ENCODE measurements at regions not wholly inside any gene's neighbourhood (a gene's known extent, or its start where the extent isn't known, plus 50 kb on each side); places are given as distances from the start of the nearest gene placed in this dataset.
A peak's percentile ranks its signal among the peaks of the same experiment; 100 is the strongest.

GRCh38 chr10:91335147-91335546 is 75.0 kb upstream of the HECTD2 start:
- Histone ChIP-seq H3K79me2 (ENCODE audit: control insufficient read depth, insufficient read depth, low read length) (no peaks in the 10 kb centered on the region), H3K9ac (ENCODE audit: insufficient read depth, low read length) (no peak overlapping the region), H3K4me1 (ENCODE audit: control insufficient read depth, extremely low read depth, insufficient read depth, low read length) (no peaks in the 10 kb centered on the region), H3K27me3 (ENCODE audit: control insufficient read depth, insufficient read depth, low read length) (no peaks in the 10 kb centered on the region), H3K27ac (ENCODE audit: insufficient read depth, low read length) (no peak overlapping the region), H3K9me3 (ENCODE audit: control insufficient read depth, insufficient read depth, low read depth, low read length) (no peaks in the 10 kb centered on the region), H2AFZ (ENCODE audit: low read length) (no peak overlapping the region), H4K20me1 (ENCODE audit: control insufficient read depth, extremely low read depth, insufficient read depth, low read length) (no peaks in the 10 kb centered on the region), H3K4me2 (ENCODE audit: extremely low read depth, insufficient read depth, low read length) (no peak overlapping the region), H3K36me3 (ENCODE audit: control insufficient read depth, insufficient read depth, low read length) (no peaks in the 10 kb centered on the region), H3K4me3 (replicated peaks in 1 of 4; ENCODE audit: control extremely low read depth in 1 of 4, insufficient read depth in 1 of 4, low read depth in 3 of 4, low read length in 4 of 4) (no peak overlapping the region)
- TF ChIP-seq CTCF (conservative IDR thresholded peaks at IDR 0.05 in 1 of 2, IDR thresholded peaks at IDR 0.05 in 1 of 2; ENCODE audit: low read depth in 1 of 2, low read length in 2 of 2), result no peak
- no peak for TF ChIP-seq EZH2 (IDR thresholded peaks at IDR 0.05; ENCODE audit: low read length, missing control alignments)
- DNase-seq (ENCODE audit: low read depth in 2 of 2), result no peak

- Histone ChIP-seq H3K4me3 (replicated peaks in 1 of 4; ENCODE audit: control extremely low read depth in 1 of 4, insufficient read depth in 1 of 4, low read depth in 3 of 4, low read length in 4 of 4) (no peak overlapping the region), H3K36me3 (ENCODE audit: control insufficient read depth, insufficient read depth, low read length) (no peaks in the 10 kb centered on the region), H3K4me2 (ENCODE audit: extremely low read depth, insufficient read depth, low read length) (no peak overlapping the region), H3K9ac (ENCODE audit: insufficient read depth, low read length) (no peak overlapping the region), H3K27me3 (ENCODE audit: control insufficient read depth, insufficient read depth, low read length) (no peaks in the 10 kb centered on the region), H3K27ac (ENCODE audit: insufficient read depth, low read length) (no peak overlapping the region), H4K20me1 (ENCODE audit: control insufficient read depth, extremely low read depth, insufficient read depth, low read length) (no peaks in the 10 kb centered on the region), H3K4me1 (ENCODE audit: control insufficient read depth, extremely low read depth, insufficient read depth, low read length) (peaks cover 2% of the 10 kb centered on the region), H3K9me3 (ENCODE audit: control insufficient read depth, insufficient read depth, low read depth, low read length) (no peaks in the 10 kb centered on the region), H3K79me2 (ENCODE audit: control insufficient read depth, insufficient read depth, low read length) (no peaks in the 10 kb centered on the region), H2AFZ (ENCODE audit: low read length) (no peak overlapping the region)
- DNase-seq (ENCODE audit: low read depth in 2 of 2), result no peak
- TF ChIP-seq CTCF (conservative IDR thresholded peaks at IDR 0.05 in 1 of 2, IDR thresholded peaks at IDR 0.05 in 1 of 2; ENCODE audit: low read depth in 1 of 2, low read length in 2 of 2) (no peak), EZH2 (IDR thresholded peaks at IDR 0.05; ENCODE audit: low read length, missing control alignments) (no peak)
These were observed 70.4 kb upstream of the HECTD2 start for GRCh38 chr10:91339729-91340128.

- Histone ChIP-seq H3K4me1 (ENCODE audit: control insufficient read depth, extremely low read depth, insufficient read depth, low read length) (peaks cover 2% of the 10 kb centered on the region), H3K79me2 (ENCODE audit: control insufficient read depth, insufficient read depth, low read length) (no peaks in the 10 kb centered on the region), H3K27ac (ENCODE audit: insufficient read depth, low read length) (no peak overlapping the region), H2AFZ (ENCODE audit: low read length) (no peak overlapping the region), H4K20me1 (ENCODE audit: control insufficient read depth, extremely low read depth, insufficient read depth, low read length) (no peaks in the 10 kb centered on the region), H3K4me2 (ENCODE audit: extremely low read depth, insufficient read depth, low read length) (no peak overlapping the region), H3K36me3 (ENCODE audit: control insufficient read depth, insufficient read depth, low read length) (no peaks in the 10 kb centered on the region), H3K9me3 (ENCODE audit: control insufficient read depth, insufficient read depth, low read depth, low read length) (no peaks in the 10 kb centered on the region), H3K27me3 (ENCODE audit: control insufficient read depth, insufficient read depth, low read length) (no peaks in the 10 kb centered on the region), H3K4me3 (replicated peaks in 1 of 4; ENCODE audit: control extremely low read depth in 1 of 4, insufficient read depth in 1 of 4, low read depth in 3 of 4, low read length in 4 of 4) (no peak overlapping the region), H3K9ac (ENCODE audit: insufficient read depth, low read length) (no peak overlapping the region)
- no peak for TF ChIP-seq EZH2 (IDR thresholded peaks at IDR 0.05; ENCODE audit: low read length, missing control alignments)
- TF ChIP-seq CTCF (conservative IDR thresholded peaks at IDR 0.05 in 1 of 2, IDR thresholded peaks at IDR 0.05 in 1 of 2; ENCODE audit: low read depth in 1 of 2, low read length in 2 of 2), result no peak
- peak; percentile 58 to 96 for DNase-seq (ENCODE audit: low read depth in 2 of 2)
These were observed 69.4 kb upstream of the HECTD2 start for GRCh38 chr10:91340613-91341362.
